DOHH2 (cell line): ENCODE measurements at regions not wholly inside any gene's neighbourhood (a gene's known extent, or its start where the extent isn't known, plus 50 kb on each side); places are given as distances from the start of the nearest gene placed in this dataset.

Experiments
- H3F3A ChIP-seq: fragments of 200-600 bp; sonication (generic), shearing (Covaris generic); 2 replicates; pipeline ENCODE4 v1.6.0; 2016; ENCODE audit warnings: antibody characterized with exemption, mild to moderate bottlenecking; ENCODE audit not compliant: control insufficient read depth, insufficient read depth
- H3K27ac ChIP-seq: fragments of 200-600 bp; sonication (generic); 2 replicates; pipeline ENCODE4 v1.5.1; 2014; ENCODE audit warnings: low read depth, mild to moderate bottlenecking, low read length, moderate library complexity
- H3K27me3 ChIP-seq: fragments of 200-600 bp; sonication (generic); 2 replicates; pipeline ENCODE4 v1.6.1; 2014; ENCODE audit warnings: mild to moderate bottlenecking, low read length, mixed read lengths; ENCODE audit not compliant: control insufficient read depth
- H3K36me3 ChIP-seq: fragments of 200-600 bp; sonication (generic); 2 replicates; pipeline ENCODE4 v1.6.1; 2014; ENCODE audit warnings: mild to moderate bottlenecking, low read length, moderate library complexity, mixed read lengths; ENCODE audit not compliant: control insufficient read depth
- H3K4me1 ChIP-seq: fragments of 200-600 bp; sonication (generic); 2 replicates; pipeline ENCODE4 v1.6.1; 2014; ENCODE audit warnings: mild to moderate bottlenecking, low read length, mixed read lengths; ENCODE audit not compliant: control insufficient read depth
- H3K4me2 ChIP-seq: fragments of 200-600 bp; sonication (generic); 2 replicates; pipeline ENCODE4 v1.6.0; 2014; ENCODE audit warnings: mild to moderate bottlenecking, low read length, moderate library complexity
- H3K4me3 ChIP-seq: fragments of 200-600 bp; sonication (generic); 2 replicates; pipeline ENCODE4 v1.5.1; 2014; ENCODE audit warnings: mild to moderate bottlenecking, low read length, mixed read lengths
- H3K79me2 ChIP-seq: fragments of 200-600 bp; sonication (generic); 2 replicates; pipeline ENCODE4 v1.6.1; 2014; ENCODE audit warnings: mild to moderate bottlenecking, low read length, mixed read lengths; ENCODE audit not compliant: control insufficient read depth
- H3K9me2 ChIP-seq: fragments of 200-600 bp; sonication (generic); replicated peaks from 2 replicates; pipeline ENCODE4 v1.6.1; 2014; ENCODE audit warnings: mild to moderate bottlenecking, low read length, mixed read lengths; ENCODE audit not compliant: control insufficient read depth
- H3K9me3 ChIP-seq: fragments of 200-600 bp; sonication (generic); 2 replicates; pipeline ENCODE4 v1.6.1; 2014; ENCODE audit warnings: antibody characterized with exemption, low read length, mixed read lengths; ENCODE audit not compliant: control insufficient read depth, insufficient read depth
- H4K20me1 ChIP-seq: fragments of 200-600 bp; sonication (generic); 2 replicates; pipeline ENCODE4 v1.6.0; 2014; ENCODE audit warnings: low read depth, mild to moderate bottlenecking, antibody characterized with exemption, low read length, moderate library complexity; ENCODE audit not compliant: control insufficient read depth, insufficient read depth
- EZH2phosphoT487 ChIP-seq: fragments of 200-600 bp; sonication (generic); IDR thresholded peaks from 2 replicates; pipeline ENCODE4 v1.6.1; 2017; ENCODE audit warnings: borderline replicate concordance, mild to moderate bottlenecking, antibody characterized with exemption, low read length, moderate library complexity, mixed read lengths
- TF ChIP-seq, protein P1 (sequence below): fragments of 200-600 bp; sonication (generic); IDR thresholded peaks from one replicate; pipeline ENCODE4 v1.5.1; 2014; ENCODE audit warnings: antibody characterized with exemption, mild to moderate bottlenecking, low read depth, low read length; ENCODE audit not compliant: poor library complexity, severe bottlenecking

DNA sequence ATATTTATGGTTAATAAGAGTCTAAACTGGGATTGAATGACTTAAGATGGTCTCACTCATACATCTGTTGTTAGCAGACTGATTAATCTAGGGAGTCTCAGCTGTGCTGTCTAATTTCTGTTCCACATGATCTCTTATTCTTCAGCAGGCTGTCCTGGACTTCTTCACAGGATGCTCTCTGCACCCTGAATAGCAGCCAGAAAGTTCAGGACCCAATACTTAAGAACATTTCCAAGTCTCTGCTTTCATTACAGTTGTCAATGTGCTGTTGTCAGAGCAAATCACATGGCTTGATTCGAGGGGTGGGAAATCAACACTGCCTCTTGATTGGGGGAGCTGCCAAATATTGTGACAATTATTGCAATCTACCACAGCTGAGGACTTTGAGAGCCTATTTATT is 627.1 kb upstream of the SLC8A1 start:
- TF ChIP-seq, protein P1, sequence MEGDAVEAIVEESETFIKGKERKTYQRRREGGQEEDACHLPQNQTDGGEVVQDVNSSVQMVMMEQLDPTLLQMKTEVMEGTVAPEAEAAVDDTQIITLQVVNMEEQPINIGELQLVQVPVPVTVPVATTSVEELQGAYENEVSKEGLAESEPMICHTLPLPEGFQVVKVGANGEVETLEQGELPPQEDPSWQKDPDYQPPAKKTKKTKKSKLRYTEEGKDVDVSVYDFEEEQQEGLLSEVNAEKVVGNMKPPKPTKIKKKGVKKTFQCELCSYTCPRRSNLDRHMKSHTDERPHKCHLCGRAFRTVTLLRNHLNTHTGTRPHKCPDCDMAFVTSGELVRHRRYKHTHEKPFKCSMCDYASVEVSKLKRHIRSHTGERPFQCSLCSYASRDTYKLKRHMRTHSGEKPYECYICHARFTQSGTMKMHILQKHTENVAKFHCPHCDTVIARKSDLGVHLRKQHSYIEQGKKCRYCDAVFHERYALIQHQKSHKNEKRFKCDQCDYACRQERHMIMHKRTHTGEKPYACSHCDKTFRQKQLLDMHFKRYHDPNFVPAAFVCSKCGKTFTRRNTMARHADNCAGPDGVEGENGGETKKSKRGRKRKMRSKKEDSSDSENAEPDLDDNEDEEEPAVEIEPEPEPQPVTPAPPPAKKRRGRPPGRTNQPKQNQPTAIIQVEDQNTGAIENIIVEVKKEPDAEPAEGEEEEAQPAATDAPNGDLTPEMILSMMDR, result no peak
- TF ChIP-seq EZH2phosphoT487, result no peak
- Histone ChIP-seq H3K79me2 (no peaks in the 10 kb centered on the region), H4K20me1 (no peaks in the 10 kb centered on the region), H3K27ac (no peak overlapping the region), H3K9me2 (no peaks in the 10 kb centered on the region), H3K4me2 (no peak overlapping the region), H3K27me3 (no peaks in the 10 kb centered on the region), H3K4me3 (no peak overlapping the region), H3F3A (no peaks in the 10 kb centered on the region), H3K36me3 (no peaks in the 10 kb centered on the region), H3K9me3 (no peaks in the 10 kb centered on the region), H3K4me1 (no peaks in the 10 kb centered on the region)

- no peaks in the 10 kb centered on the region for H3K27me3 ChIP-seq
- no peaks in the 10 kb centered on the region for H4K20me1 ChIP-seq
- no peaks in the 10 kb centered on the region for H3K36me3 ChIP-seq
- TF ChIP-seq EZH2phosphoT487, result no peak
- TF ChIP-seq, protein P1, result no peak
- no peaks in the 10 kb centered on the region for H3K9me2 ChIP-seq
- H3F3A ChIP-seq, result no peaks in the 10 kb centered on the region
- no peak overlapping the region for H3K4me3 ChIP-seq
- no peaks in the 10 kb centered on the region for H3K4me1 ChIP-seq
- no peak overlapping the region for H3K27ac ChIP-seq
- no peaks in the 10 kb centered on the region for H3K9me3 ChIP-seq
- H3K79me2 ChIP-seq, result no peaks in the 10 kb centered on the region
- no peak overlapping the region for H3K4me2 ChIP-seq
These were observed 632.4 kb upstream of the SLC8A1 start for GRCh38 chr2:41084321-41084720.

DNA sequence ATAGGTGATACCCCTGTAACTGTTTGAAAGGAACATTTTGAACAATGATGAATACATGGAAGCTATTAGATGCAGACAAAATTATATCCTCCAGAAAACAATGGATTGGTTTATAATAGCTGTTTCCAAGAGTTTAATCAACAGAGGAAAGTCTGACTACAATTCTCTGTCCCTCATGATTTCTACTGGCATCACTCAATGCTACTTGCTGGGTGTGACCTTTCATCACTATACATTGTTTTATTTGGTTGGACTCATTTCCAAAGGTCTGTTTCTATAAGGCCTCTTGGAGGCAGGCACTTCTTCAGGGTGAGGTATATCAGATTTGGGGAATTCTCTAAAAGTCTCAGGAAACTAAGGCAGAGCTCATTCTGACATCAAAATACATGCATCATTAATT is 636.1 kb upstream of the SLC8A1 start:
- H3K36me3 ChIP-seq, result no peaks in the 10 kb centered on the region
- no peak overlapping the region for H3K27ac ChIP-seq

More for the DNA sequence above, 636.1 kb upstream of the SLC8A1 start:
- Histone ChIP-seq H3K79me2 (no peaks in the 10 kb centered on the region), H3K4me3 (no peak overlapping the region), H3K4me2 (no peak overlapping the region), H4K20me1 (no peaks in the 10 kb centered on the region), H3F3A (no peaks in the 10 kb centered on the region), H3K27me3 (no peaks in the 10 kb centered on the region), H3K4me1 (no peaks in the 10 kb centered on the region), H3K9me3 (no peaks in the 10 kb centered on the region), H3K9me2 (no peaks in the 10 kb centered on the region)
- TF ChIP-seq, protein P1, result no peak
- no peak for TF ChIP-seq EZH2phosphoT487
